Fibroblast of lung (primary cell): ENCODE measurements at regions not wholly inside any gene's neighbourhood (a gene's known extent, or its start where the extent isn't known, plus 50 kb on each side); places are given as distances from the start of the nearest gene placed in this dataset.

Experiments used
- DNase-seq, 2 donors: peaks; one replicate each; pipeline versions ENCODE4 v3.0.0 to v3.0.0-alpha.2; 2010; ENCODE audit warnings: low read depth in 2 of 2
- H2AFZ ChIP-seq: 2 replicates; pipeline ENCODE4 v1.5.1; 2012; ENCODE audit warnings: low read length, control low read depth, inconsistent platforms
- H3K27ac ChIP-seq: 2 replicates; pipeline ENCODE4 v1.5.1; 2011; ENCODE audit warnings: low read length, control low read depth; ENCODE audit not compliant: insufficient read depth
- H3K27me3 ChIP-seq: 2 replicates; pipeline ENCODE4 v1.5.1; 2011; ENCODE audit warnings: mild to moderate bottlenecking, low read length; ENCODE audit not compliant: control insufficient read depth, insufficient read depth
- H3K36me3 ChIP-seq: 2 replicates; pipeline ENCODE4 v1.5.1; 2011; ENCODE audit warnings: low read length; ENCODE audit not compliant: control insufficient read depth, insufficient read depth
- H3K4me1 ChIP-seq: 2 replicates; pipeline ENCODE4 v1.5.1; 2011; ENCODE audit warnings: low read length; ENCODE audit not compliant: control insufficient read depth, insufficient read depth; ENCODE audit errors: extremely low read depth
- H3K4me2 ChIP-seq: 2 replicates; pipeline ENCODE4 v1.5.1; 2011; ENCODE audit warnings: low read length, control low read depth; ENCODE audit not compliant: insufficient read depth; ENCODE audit errors: extremely low read depth
- H3K4me3 ChIP-seq, 4 experiments: fragments of 200-600 bp in 1 of 4; sonication (generic) in 1 of 4; replicated peaks in 1 of 4; 2 replicates each; pipeline ENCODE4 v1.5.1; 2011 to 2016; ENCODE audit warnings: low read length in 4 of 4, low read depth in 3 of 4, mild to moderate bottlenecking in 3 of 4, control low read depth in 2 of 4, inconsistent platforms in 1 of 4, mixed read lengths in 1 of 4; ENCODE audit not compliant: insufficient read depth in 1 of 4; ENCODE audit errors: control extremely low read depth in 1 of 4
- H3K79me2 ChIP-seq: 2 replicates; pipeline ENCODE4 v1.5.1; 2012; ENCODE audit warnings: mild to moderate bottlenecking, low read length, inconsistent platforms; ENCODE audit not compliant: control insufficient read depth, insufficient read depth
- H3K9ac ChIP-seq: 2 replicates; pipeline ENCODE4 v1.5.1; 2011; ENCODE audit warnings: mild to moderate bottlenecking, low read length, control low read depth; ENCODE audit not compliant: insufficient read depth
- H3K9me3 ChIP-seq: 2 replicates; pipeline ENCODE4 v1.5.1; 2012; ENCODE audit warnings: low read depth, low read length; ENCODE audit not compliant: control insufficient read depth, insufficient read depth
- H4K20me1 ChIP-seq: 2 replicates; pipeline ENCODE4 v1.5.1; 2011; ENCODE audit warnings: low read length; ENCODE audit not compliant: control insufficient read depth, insufficient read depth; ENCODE audit errors: extremely low read depth
- CTCF ChIP-seq, 2 donors: IDR thresholded peaks in 1 of 2; conservative IDR thresholded peaks in 1 of 2; 1 replicate in 1 of 2; 2 replicates in 1 of 2; pipeline ENCODE4 v1.5.1; 2011 to 2012; ENCODE audit warnings: low read length in 2 of 2, control low read depth in 1 of 2, inconsistent platforms in 1 of 2, low read depth in 1 of 2, mild to moderate bottlenecking in 1 of 2
- EZH2 ChIP-seq: IDR thresholded peaks from 2 replicates; pipeline ENCODE4 v1.5.1; 2012; ENCODE audit warnings: low read length, control low read depth, mild to moderate bottlenecking; ENCODE audit errors: missing control alignments

- no peak overlapping the region for H3K4me3 ChIP-seq
- H3K9ac ChIP-seq: no peak overlapping the region
- no peak overlapping the region for H3K4me2 ChIP-seq
- no peaks in the 10 kb centered on the region for H3K79me2 ChIP-seq
- DNase-seq: no peak
- no peaks in the 10 kb centered on the region for H3K9me3 ChIP-seq
- H3K27ac ChIP-seq: no peak overlapping the region
- TF ChIP-seq CTCF (conservative IDR thresholded peaks at IDR 0.05 in 1 of 2, IDR thresholded peaks at IDR 0.05 in 1 of 2; ENCODE audit: low read depth in 1 of 2, low read length in 2 of 2): no peak
- no peak for TF ChIP-seq EZH2
- H2AFZ ChIP-seq: no peak overlapping the region
- no peaks in the 10 kb centered on the region for H4K20me1 ChIP-seq
- no peaks in the 10 kb centered on the region for H3K4me1 ChIP-seq
- no peaks in the 10 kb centered on the region for H3K27me3 ChIP-seq
- H3K36me3 ChIP-seq: no peaks in the 10 kb centered on the region
Measured at GRCh38 chr13:109547942-109548341, 238.4 kb downstream of the IRS2 start.

GRCh38 chr13:109545931-109546330 is 240.5 kb downstream of the IRS2 start:
- Histone ChIP-seq H3K36me3 (no peaks in the 10 kb centered on the region), H4K20me1 (no peaks in the 10 kb centered on the region), H3K9ac (no peak overlapping the region), H3K79me2 (no peaks in the 10 kb centered on the region), H3K27me3 (no peaks in the 10 kb centered on the region), H3K4me2 (no peak overlapping the region), H3K9me3 (no peaks in the 10 kb centered on the region), H2AFZ (no peak overlapping the region), H3K4me3 (no peak overlapping the region), H3K4me1 (no peaks in the 10 kb centered on the region), H3K27ac (no peak overlapping the region)
- no peak for DNase-seq
- no peak for TF ChIP-seq CTCF (conservative IDR thresholded peaks at IDR 0.05 in 1 of 2, IDR thresholded peaks at IDR 0.05 in 1 of 2; ENCODE audit: low read depth in 1 of 2, low read length in 2 of 2)
- TF ChIP-seq EZH2: no peak

GRCh38 chr13:109541081-109541480 is 245.3 kb downstream of the IRS2 start:
- H3K27me3 ChIP-seq: no peaks in the 10 kb centered on the region
- no peak overlapping the region for H3K4me2 ChIP-seq
- H2AFZ ChIP-seq: no peak overlapping the region
- H3K9ac ChIP-seq: no peak overlapping the region
- TF ChIP-seq EZH2 (no peak), CTCF (conservative IDR thresholded peaks at IDR 0.05 in 1 of 2, IDR thresholded peaks at IDR 0.05 in 1 of 2; ENCODE audit: low read depth in 1 of 2, low read length in 2 of 2) (no peak)
- no peak overlapping the region for H3K4me3 ChIP-seq
- no peaks in the 10 kb centered on the region for H3K79me2 ChIP-seq
- no peaks in the 10 kb centered on the region for H4K20me1 ChIP-seq
- no peaks in the 10 kb centered on the region for H3K36me3 ChIP-seq
- no peak overlapping the region for H3K27ac ChIP-seq
- no peak for DNase-seq
- no peaks in the 10 kb centered on the region for H3K4me1 ChIP-seq
- no peaks in the 10 kb centered on the region for H3K9me3 ChIP-seq
